SK-N-SH (cell line): ENCODE measurements at regions not wholly inside any gene's neighbourhood (a gene's known extent, or its start where the extent isn't known, plus 50 kb on each side); places are given as distances from the start of the nearest gene placed in this dataset.

ENCODE experiments used
- EP300 ChIP-seq, 2 experiments: IDR thresholded peaks; 2 replicates each; pipeline versions ENCODE4 v1.4.0 to v1.6.1; 2012; ENCODE audit warnings: borderline replicate concordance in 1 of 2, low read depth in 1 of 2, low read length in 1 of 2
- EZH2phosphoT487 ChIP-seq: fragments of 200-600 bp; sonication (generic); IDR thresholded peaks from 2 replicates; pipeline ENCODE4 v1.6.1; 2017; ENCODE audit warnings: low read depth, mixed run types, mild to moderate bottlenecking, antibody characterized with exemption, moderate library complexity, borderline replicate concordance
- GABPA ChIP-seq: IDR thresholded peaks from 2 replicates; pipeline ENCODE4 v1.4.0; 2012; ENCODE audit warnings: low read depth, mild to moderate bottlenecking
- NFIC ChIP-seq: IDR thresholded peaks from 2 replicates; pipeline ENCODE4 v1.4.0; 2012; ENCODE audit warnings: borderline replicate concordance
- POLR2AphosphoS5 ChIP-seq: IDR thresholded peaks from 2 replicates; pipeline ENCODE4 v1.6.1; 2012; ENCODE audit warnings: low read depth, low read length
- RAD21 ChIP-seq: IDR thresholded peaks from 2 replicates; pipeline ENCODE4 v1.6.1; 2012; ENCODE audit warnings: mild to moderate bottlenecking, low read length
- RXRA ChIP-seq: IDR thresholded peaks from 2 replicates; pipeline ENCODE4 v1.4.0; 2012; ENCODE audit warnings: low read depth, mild to moderate bottlenecking, borderline replicate concordance
- TAF1 ChIP-seq: IDR thresholded peaks from 2 replicates; pipeline ENCODE4 v1.6.1; 2012; ENCODE audit warnings: low read depth, mild to moderate bottlenecking, low read length, moderate library complexity, borderline replicate concordance
- TCF12 ChIP-seq: IDR thresholded peaks from 2 replicates; pipeline ENCODE4 v1.4.0; 2012
- YY1 ChIP-seq: IDR thresholded peaks from 2 replicates; pipeline ENCODE4 v1.4.0; 2012; ENCODE audit warnings: low read depth, mild to moderate bottlenecking
- TF ChIP-seq, protein P1 (sequence below): IDR thresholded peaks from 2 replicates; pipeline ENCODE4 v1.6.1; 2012; ENCODE audit warnings: mild to moderate bottlenecking, low read depth, low read length, moderate library complexity
- TF ChIP-seq, protein P2 (sequence below): fragments of 200-600 bp; sonication (generic); IDR thresholded peaks from 2 replicates; pipeline ENCODE4 v1.6.1; 2017; ENCODE audit warnings: antibody characterized with exemption, mild to moderate bottlenecking, moderate library complexity
- TF ChIP-seq, protein P3 (sequence below): IDR thresholded peaks from 2 replicates; pipeline ENCODE4 v1.4.0; 2012; ENCODE audit warnings: low read depth, borderline replicate concordance
- TF ChIP-seq, protein P4 (sequence below): IDR thresholded peaks from 2 replicates; pipeline ENCODE4; 2012

DNA sequence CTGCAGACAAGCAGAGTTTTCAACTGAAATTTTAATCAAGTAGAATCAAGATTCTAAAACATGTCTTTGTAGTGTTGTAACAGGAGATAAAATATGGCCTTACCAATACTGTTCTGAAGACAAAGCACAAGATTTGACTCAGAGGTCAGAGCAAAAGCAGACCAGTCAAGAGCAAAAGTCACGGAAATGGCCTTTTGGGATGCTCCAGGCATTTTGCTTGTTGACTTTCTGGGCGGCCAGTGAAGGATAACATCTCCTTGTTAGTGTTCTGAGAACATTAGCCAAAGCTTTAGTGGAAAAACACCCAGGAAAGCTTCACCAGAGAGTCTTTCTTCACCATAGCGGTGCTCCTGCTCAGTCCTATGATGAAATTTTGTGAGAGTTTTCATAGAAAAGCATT, 590.6 kb downstream of the ARL4A start:
- TF ChIP-seq EZH2phosphoT487 (no peak), RXRA (no peak), POLR2AphosphoS5 (no peak), GABPA (no peak), RAD21 (no peak), YY1 (no peak), EP300 (IDR thresholded peaks at IDR 0.05; ENCODE audit: borderline replicate concordance in 1 of 2, low read depth in 1 of 2, low read length in 1 of 2) (no peak), TAF1 (no peak), NFIC (no peak), TCF12 (no peak)
- TF ChIP-seq, protein P1, sequence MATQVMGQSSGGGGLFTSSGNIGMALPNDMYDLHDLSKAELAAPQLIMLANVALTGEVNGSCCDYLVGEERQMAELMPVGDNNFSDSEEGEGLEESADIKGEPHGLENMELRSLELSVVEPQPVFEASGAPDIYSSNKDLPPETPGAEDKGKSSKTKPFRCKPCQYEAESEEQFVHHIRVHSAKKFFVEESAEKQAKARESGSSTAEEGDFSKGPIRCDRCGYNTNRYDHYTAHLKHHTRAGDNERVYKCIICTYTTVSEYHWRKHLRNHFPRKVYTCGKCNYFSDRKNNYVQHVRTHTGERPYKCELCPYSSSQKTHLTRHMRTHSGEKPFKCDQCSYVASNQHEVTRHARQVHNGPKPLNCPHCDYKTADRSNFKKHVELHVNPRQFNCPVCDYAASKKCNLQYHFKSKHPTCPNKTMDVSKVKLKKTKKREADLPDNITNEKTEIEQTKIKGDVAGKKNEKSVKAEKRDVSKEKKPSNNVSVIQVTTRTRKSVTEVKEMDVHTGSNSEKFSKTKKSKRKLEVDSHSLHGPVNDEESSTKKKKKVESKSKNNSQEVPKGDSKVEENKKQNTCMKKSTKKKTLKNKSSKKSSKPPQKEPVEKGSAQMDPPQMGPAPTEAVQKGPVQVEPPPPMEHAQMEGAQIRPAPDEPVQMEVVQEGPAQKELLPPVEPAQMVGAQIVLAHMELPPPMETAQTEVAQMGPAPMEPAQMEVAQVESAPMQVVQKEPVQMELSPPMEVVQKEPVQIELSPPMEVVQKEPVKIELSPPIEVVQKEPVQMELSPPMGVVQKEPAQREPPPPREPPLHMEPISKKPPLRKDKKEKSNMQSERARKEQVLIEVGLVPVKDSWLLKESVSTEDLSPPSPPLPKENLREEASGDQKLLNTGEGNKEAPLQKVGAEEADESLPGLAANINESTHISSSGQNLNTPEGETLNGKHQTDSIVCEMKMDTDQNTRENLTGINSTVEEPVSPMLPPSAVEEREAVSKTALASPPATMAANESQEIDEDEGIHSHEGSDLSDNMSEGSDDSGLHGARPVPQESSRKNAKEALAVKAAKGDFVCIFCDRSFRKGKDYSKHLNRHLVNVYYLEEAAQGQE, result no peak
- TF ChIP-seq, protein P2, sequence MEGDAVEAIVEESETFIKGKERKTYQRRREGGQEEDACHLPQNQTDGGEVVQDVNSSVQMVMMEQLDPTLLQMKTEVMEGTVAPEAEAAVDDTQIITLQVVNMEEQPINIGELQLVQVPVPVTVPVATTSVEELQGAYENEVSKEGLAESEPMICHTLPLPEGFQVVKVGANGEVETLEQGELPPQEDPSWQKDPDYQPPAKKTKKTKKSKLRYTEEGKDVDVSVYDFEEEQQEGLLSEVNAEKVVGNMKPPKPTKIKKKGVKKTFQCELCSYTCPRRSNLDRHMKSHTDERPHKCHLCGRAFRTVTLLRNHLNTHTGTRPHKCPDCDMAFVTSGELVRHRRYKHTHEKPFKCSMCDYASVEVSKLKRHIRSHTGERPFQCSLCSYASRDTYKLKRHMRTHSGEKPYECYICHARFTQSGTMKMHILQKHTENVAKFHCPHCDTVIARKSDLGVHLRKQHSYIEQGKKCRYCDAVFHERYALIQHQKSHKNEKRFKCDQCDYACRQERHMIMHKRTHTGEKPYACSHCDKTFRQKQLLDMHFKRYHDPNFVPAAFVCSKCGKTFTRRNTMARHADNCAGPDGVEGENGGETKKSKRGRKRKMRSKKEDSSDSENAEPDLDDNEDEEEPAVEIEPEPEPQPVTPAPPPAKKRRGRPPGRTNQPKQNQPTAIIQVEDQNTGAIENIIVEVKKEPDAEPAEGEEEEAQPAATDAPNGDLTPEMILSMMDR, result no peak
- TF ChIP-seq, protein P3, sequence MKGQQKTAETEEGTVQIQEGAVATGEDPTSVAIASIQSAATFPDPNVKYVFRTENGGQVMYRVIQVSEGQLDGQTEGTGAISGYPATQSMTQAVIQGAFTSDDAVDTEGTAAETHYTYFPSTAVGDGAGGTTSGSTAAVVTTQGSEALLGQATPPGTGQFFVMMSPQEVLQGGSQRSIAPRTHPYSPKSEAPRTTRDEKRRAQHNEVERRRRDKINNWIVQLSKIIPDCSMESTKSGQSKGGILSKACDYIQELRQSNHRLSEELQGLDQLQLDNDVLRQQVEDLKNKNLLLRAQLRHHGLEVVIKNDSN, result no peak
- TF ChIP-seq, protein P4, sequence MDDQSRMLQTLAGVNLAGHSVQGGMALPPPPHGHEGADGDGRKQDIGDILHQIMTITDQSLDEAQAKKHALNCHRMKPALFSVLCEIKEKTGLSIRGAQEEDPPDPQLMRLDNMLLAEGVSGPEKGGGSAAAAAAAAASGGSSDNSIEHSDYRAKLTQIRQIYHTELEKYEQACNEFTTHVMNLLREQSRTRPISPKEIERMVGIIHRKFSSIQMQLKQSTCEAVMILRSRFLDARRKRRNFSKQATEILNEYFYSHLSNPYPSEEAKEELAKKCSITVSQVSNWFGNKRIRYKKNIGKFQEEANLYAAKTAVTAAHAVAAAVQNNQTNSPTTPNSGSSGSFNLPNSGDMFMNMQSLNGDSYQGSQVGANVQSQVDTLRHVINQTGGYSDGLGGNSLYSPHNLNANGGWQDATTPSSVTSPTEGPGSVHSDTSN, result no peak
